Renal pelvis (tissue), 1 donor: ENCODE measurements at regions not wholly inside any gene's neighbourhood (a gene's known extent, or its start where the extent isn't known, plus 50 kb on each side); places are given as distances from the start of the nearest gene placed in this dataset.
"Not testable (repeated sequence)": the region's sequence is repeated elsewhere in the genome, so short reads cannot be mapped to it uniquely, and the experiment has no call there.

Experiments
- DNase-seq: peaks from one replicate; pipeline ENCODE4 v3.0.0-alpha.2; 2013

DNA sequence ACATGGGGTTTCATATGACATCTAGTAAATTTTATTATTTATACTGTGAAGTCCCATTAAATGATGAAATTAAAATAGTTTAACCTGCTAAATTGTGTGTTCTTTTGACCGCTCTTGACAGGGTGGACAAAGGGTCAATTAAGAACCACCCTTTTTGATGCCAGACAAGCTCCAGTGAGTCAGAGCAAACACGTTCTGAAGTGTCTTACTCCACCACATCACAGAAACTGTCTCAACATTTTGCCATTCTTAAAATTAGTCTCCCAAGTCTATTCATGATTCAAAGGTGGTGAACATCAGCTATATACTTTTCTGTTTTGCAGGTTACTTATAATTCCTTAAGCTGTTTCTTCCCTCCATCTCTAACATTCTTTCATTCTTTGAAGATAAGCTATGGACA, 142.1 kb downstream of the SPATA31A6 start:
- DNase-seq: not testable (repeated sequence)

DNA sequence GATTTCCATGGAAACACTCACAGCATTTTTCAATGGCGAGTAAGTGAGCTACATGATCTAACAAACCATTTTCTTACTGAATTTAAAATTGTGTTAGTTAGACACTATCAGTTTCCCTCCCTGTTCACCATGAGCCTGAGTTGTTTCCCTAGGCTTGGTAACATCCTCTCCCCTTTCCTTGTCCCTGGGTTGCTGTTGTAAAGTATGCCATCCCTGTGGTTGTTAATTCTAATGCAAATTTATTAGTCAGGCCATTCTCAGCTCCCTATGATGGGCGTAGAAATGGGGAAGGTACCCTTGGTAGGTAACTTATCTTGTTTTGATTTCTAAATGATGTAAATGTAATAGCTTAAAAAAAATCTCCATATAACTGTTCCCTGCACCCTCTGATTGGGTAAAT, 143.0 kb downstream of the SPATA31A6 start:
- not testable (repeated sequence) for DNase-seq

DNA sequence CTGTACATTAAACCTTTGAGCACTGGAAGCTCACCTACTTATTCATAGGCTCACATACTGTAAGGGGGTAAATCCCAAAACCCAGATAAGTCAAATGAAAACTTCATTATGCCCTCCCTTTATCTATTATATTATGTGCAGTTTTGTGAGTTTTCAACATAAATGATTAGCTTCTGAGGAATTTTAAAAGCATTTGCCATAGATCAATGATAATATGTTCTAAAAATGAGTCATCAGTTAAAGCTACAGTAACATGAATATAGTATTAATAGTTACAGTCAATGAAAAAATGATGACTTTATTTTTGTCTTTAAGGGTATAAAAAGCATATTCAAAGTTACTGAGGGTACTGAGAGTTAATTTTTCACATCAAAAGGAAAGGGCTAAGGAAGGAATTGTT, 151.9 kb downstream of the SPATA31A6 start:
- DNase-seq: not testable (repeated sequence)

DNA sequence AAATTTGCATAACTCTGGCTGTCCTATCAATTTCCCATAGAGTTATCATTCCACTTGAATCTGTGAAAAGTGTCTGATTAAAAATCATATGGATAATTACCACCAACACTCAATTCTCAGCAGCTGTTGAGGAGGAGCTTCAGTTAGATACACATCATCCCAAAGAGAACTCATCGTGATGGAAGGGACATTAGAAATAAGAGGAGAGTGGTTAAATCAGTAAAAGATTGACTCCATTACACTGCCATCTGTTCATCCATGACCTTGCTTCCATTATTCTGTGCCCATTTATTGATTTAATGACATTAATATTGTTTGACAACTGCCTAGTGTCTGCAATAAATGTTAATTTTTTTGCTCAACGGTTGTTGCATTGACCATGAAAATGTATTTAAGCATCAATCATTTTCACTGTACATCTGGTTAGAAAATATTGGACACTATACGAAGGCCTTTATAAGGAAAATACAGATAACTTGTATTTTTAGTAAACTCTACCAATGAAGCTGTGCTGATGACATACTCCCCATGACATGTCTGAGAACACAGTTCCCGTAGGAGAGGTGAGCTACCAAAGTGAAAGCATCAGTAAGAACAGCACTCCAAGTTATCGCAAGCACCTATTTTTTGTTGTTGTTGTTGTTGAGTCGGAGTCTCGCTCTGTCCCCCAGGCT, 152.7 kb downstream of the SPATA31A6 start:
- not testable (repeated sequence) for DNase-seq

DNA sequence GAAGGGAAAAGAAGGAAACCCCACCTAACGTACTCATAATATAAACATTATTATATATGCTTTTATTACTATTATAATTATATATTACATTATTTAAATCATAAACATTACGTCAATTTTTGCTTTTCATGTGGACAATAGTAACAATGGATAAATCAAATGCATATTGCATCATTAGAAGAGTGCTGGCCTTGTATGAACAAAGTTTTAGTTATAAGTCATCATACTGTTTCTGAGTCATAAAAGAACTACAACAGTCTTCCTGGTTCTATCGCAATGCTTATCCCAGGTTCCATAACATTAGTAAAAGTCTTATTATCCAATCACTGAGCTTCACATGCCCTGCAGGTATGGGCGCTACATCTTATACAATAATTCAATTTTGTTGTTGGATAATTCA, 154.8 kb downstream of the SPATA31A6 start:
- not testable (repeated sequence) for DNase-seq

DNA sequence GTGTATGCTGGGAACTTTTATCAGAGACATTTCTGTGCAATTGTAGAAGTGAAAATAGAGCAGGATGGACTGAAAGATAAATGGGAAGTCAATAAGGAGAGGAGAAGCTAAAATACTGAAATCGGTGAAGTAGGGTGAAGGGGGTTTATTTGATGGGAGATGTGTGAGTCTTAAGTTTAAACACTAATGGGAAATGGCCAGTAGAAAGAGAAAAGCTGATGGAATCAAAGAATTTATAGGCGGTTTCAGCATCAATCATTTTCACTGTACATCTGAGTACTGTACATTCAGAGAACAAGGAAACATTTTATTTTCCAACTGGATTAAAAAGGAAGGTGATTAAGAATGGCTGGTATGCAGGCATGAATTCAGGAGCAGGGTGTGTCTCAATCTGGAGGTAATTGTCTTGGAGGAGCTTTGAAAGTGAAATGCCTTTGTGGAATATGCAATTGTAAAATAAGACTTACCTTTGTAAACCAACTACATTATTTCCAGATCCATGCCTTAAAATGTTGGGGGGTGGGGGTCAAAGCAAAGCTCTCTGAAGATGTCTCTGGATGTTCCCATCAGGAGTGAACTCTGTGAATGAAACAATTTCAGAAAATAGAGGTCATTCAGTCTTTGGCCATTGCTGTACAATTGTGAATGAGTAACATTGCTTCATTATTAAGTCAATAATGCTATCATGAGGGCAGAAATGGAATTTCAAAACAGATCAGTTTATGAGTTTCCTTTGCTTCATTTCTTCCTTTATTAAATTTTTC, 156.4 kb downstream of the SPATA31A6 start:
- not testable (repeated sequence) for DNase-seq

DNA sequence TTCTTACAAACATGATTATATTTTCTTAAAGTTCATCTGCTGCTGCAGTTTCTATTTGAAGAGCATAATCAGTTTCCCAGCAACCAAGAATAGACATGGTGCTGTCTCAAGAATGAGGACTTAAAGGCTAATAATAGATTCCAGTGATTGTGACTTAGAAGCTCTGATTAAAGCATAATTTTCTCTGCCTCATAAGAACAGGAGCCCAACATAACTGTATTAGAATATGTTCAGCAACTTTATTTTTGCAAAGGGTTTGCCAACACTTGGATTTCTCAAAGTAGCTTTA, 156.9 kb downstream of the SPATA31A6 start:
- not testable (repeated sequence) for DNase-seq

DNA sequence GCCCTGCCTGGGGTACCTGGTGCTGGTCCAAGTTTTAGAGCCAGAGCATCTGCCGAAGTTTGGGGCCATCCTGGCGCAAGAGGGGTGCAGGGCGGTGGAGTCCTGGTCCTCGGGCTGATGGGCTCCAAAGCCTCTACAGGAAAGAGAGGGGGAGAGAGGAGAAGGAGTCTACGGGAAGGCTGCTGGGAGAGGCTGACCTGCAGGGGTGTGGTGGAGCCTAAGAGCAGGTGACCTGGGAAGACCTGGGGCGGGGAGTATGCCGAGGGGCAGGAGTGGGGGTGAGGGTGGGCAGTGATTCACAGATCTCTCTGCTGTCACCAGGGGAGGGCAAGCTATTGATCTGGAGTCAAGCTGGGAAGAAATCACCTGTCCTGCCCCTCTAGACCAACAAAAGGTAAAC, 158.4 kb downstream of the SPATA31A6 start:
- not testable (repeated sequence) for DNase-seq

DNA sequence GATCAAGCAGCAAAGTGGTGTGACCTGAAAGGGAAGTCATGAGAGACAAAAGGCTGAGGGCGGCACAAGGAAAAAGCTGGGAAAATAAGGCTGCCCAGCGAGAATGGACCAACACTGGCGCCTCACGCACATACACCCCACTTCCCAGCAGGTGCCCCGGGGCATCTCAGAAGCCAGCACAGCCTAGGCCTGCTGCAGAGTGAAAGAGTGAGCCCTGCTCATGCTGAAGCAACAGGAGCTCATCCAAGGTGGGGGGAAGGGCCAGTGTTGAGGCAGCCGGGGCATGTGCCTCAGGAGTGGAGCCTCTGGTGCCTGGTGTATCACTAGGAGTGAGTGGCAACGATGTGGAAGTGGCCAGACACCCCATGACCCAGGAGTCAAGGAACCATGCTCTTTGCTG, 158.8 kb downstream of the SPATA31A6 start:
- DNase-seq: not testable (repeated sequence)

DNA sequence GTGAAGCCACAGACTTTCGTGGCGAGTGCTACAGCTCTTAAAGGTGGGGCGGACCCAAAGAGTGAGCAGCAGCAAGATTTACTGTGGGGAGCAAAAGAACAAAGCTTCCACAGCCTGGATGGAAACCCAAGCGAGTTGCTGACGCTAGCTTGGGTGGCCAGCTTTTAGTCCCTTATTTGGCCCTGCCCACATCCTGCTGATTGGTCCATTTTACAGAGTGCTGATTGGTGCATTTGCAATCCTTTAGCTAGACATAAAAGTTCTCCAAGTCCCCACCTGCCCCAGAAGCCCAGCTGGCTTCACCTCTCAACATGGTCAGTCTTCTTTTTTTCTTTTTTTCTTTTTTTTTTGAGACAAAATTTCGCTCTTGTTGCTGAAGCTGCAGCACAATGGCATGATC, 161.0 kb downstream of the SPATA31A6 start:
- DNase-seq: not testable (repeated sequence)

DNA sequence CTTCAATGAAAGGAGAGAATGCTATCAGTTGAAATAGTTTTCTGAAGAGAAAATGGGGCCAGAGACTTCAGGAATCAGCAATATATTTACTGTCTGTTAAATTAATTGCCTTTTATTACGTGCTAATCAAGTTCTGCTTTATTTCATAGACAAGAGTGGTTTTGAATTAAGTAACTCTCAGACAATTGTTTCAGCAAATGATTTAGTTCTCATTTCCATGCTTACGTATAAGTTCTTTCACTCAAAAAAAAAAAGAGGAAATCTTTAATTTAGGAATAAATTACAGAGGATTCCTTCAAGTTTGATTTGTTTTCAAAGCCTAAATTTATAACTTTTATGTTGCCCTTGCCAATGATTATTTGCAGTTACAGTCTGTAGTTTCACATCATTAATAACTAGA, 163.5 kb downstream of the SPATA31A6 start:
- not testable (repeated sequence) for DNase-seq

DNA sequence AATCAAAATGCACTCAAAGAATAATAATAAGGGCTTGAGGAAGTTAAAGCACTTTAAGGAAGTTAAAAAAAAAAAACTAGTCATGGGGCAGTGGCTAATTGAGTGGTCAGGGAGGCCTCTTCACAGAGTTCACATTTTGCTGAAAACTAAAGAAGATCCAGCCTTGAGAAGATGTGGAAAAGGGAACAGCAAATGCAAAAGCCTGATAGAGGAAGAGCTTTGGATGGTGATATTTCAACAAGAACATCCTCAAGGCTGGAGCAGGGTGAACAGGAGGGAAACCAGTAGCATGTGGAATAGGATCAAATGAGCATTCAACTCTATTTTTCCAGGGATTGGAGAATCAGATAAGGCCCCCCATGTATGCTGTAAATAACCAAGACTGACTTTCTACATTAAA, 165.7 kb downstream of the SPATA31A6 start:
- DNase-seq: not testable (repeated sequence)

DNA sequence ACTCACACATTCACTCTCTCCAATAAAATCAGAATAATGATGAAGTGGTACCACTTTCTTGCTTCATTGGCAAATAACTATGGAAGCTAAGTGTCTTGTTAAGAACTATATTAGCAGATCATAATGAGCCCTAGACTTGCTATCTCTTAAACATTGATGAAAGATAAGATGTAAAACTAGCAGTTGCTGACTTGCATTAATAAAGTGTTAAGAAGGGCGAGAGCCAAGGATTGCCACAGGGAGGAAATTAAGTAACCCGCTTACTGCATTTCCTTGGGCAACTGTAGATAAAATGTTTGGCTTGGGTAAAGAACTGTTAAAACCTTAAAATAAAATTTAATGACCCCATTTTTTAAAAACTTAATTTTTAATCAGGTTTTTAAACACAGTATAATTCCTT, 167.0 kb downstream of the SPATA31A6 start:
- not testable (repeated sequence) for DNase-seq

DNA sequence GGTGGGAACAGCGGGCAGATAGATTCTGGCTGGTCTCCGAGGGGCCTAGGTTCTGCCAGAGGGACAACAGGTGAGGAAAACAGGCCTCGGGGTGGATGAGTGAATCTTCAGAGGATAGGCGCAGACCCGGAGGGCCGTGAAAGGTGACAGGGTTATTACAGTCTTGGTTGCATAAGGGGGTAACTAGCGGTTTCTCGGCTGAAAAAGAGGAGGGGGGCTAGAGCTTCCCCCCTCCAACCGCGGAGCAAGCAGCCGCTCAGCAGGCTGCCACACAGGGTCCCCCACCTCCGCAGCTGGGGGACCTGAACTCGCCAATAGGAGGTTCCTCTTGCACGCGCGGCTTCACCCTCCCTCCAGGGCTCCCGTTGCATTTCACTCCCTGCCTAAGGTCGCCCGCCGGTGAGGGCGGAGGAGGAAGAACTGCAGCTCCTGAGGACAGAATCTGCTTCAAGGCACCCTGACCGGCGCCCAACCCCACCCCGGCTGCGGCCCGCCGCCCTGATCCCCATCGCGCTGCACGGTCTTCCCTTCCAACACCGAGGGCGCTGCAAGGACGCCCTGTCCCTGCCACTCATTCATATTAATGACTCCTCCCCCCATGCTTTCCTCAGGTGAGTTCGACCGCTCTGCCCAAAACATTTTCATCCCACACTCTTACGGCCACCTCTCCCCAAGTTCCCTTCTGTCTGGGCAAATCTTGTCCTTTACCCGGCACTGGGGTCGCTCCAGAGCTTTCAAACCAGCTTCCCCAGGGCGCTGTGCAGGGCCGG, 174.3 kb downstream of the SPATA31A6 start:
- DNase-seq: not testable (repeated sequence)

DNA sequence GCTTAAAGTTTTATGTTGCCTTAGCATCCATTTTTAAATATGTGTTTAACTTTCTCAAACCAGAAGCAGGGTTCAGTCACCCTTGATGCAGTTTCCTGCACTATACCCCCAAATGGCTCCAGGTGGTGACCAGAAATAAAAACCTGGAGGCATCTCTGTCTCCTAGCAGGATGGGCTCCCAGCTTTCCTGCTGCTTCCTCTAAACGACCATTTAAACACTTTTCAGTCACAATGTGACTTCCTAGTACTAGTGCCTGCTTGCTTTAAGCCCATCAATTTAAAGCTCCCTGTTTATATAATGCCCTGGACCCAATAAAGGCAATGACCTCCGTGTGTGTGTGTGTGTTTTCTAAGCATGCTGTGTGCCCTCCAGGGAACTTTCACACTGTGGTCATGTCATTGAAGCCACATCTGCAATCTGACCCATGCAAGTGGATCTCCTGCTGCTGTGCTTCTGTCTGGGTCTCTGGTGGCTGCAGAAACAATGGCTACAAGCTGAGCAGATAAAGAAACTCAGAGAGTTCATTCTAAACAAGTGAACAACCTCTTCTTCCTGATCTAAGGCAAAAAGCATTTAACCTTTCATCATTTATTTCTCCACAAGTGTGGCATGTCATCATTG, 175.3 kb downstream of the SPATA31A6 start:
- not testable (repeated sequence) for DNase-seq

DNA sequence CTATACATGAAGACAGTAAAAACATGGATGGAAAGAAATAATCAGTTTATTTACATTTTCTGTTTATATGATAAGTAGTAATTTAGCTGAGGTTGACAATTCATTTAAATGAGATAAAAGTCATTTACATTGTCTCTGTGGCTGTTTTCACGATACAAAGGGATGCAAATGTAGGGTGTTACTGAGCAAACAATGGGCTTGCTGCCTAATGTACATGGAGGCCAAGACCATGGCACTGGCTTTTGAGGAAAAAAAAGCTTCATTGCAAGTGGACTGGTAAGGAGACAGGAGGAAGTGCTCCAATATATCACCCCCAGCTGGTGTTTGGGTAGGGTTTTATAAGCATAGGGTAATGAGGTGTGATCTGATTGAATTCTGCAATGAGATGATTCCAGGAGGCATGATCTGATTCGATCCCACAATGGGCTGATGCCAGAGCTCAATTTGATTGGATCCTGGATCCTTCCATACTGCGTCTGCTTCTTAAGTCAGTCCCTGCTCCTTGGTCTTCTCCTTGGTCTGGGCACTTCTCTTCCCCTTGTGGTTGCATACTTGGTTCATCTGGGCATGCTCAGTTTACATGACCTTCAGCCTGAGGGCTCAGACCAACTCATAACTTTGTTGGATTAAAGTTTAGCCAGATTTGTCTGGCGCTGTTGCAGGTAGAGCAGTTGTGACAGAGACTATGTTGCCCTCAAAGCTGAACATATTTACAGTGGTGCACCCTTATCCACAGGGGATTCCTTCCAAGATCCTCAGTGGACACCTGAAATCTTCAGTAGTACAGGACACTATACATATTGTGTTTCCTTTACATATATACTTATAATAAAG, 181.2 kb downstream of the SPATA31A6 start:
- not testable (repeated sequence) for DNase-seq

DNA sequence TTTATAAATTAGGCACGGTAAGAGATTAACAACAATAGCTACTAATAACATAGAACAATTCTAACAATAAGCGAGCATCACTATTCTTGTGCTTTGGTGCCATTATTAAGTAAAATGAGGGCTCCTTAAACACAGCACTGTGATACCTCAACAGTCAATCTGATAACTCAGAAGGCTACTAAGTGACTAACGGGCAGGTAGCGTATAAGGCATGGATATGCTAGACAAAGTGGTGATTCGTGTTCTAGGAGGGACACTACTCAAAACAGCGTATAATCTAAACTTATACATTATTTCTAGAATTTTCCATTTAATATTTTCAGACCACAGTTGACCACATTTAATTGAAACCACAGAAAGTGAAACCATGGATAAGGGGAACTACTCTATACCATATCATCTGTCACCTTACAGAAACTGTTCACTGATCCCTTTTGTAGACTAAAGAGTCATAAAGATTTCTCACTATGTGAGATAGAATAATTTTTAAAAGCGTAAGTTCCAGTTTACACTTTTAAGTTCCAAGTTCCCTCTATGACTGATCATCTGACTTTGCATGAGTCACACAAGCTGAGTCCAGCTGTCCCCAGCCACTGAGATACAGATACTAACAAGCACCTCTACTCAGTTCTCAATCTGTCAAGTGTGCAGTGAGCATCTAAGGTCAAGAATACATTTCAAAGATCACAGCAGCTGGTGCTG, 181.9 kb downstream of the SPATA31A6 start:
- not testable (repeated sequence) for DNase-seq

DNA sequence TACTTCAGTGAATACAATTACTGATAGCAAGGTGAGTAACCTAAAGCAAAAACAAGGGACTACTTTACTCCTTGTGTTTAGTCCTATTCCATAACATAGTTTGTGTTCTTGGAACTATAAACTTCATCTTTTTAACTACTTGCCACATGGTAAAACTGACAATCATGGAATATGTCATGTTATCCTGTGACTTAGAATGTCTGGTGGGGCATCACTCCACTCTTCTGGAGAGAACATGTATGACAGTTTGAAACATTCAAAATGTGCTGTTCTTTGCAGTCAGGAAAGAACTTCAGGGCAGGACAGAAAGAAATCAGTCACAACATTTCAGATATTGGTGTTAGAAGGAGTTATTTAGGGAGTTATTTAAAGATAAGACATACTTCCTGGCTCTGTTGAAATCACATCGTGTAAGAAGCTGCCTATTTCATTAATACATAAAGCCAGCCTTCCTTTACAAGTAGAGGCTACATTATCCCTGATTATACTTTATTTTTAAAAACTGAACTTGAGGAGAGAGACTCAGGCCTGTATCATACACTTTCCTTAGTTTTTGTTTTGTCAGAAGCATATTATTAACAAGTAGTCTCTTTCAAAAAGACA, 184.9 kb downstream of the SPATA31A6 start:
- DNase-seq: not testable (repeated sequence)

DNA sequence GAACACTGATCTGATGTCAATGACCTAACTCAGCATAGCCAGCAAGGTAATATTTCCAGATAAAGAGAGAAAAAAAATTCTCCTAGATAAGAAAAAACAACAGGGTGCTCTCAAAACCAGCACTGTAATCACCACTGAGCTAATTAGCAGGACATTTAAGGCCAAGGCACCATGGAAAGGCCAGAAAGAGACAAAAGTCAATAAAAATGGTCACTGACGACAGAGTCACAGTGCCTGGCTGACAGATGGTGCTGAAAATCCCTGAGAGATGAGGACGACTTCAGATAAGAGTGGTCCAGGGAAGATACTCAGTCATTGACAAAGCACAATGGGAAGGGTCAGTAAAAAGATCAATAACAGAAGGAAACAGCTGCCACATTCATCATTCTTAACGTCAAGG, 186.7 kb downstream of the SPATA31A6 start:
- DNase-seq: not testable (repeated sequence)

DNA sequence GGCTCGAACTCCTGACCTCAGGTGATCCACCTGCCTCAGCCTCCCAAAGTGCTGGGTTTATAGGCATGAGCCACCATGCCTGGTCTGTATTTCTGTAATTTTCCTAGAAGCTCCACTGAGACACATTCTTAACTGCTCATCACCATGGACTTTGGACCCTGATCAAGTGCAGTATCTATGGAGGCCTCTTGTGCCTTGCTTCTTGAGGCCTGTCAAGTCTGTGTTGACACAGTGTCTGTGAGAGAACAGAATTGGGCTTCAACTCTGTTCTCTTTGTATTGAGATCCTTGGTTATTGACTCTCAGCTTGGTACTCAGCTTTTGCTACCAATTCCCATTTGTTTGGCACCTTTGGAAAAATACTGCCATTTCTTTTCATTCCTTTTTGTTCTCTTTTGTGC, 188.0 kb downstream of the SPATA31A6 start:
- DNase-seq: not testable (repeated sequence)
